PC-3 (cell line): ENCODE measurements at regions not wholly inside any gene's neighbourhood (a gene's known extent, or its start where the extent isn't known, plus 50 kb on each side); places are given as distances from the start of the nearest gene placed in this dataset.

Experiments
- ATAC-seq: fragments of 200-7000 bp; cut with Tn5 transposase; 2 replicates; pipeline ENCODE4 v1.9.1; 2020; ENCODE audit warnings: mild to moderate bottlenecking, moderate library complexity
- BruUV-seq: library from RNA; stranded (reverse); fragments of 400-500 nt; replicated peaks from 2 replicates; lab custom pipeline; 2021; lab: Mats Ljungman, UMichigan
- CTCF ChIA-PET: fragments of 300-600 bp; sonication (Branson Sonifier 250); formaldehyde crosslinking; loops from one replicate; lab custom pipeline; 2022; ENCODE audit warnings: antibody characterized with exemption; lab: Charles Lee
- POLR2A ChIA-PET: fragments of 300-600 bp; sonication (Branson Sonifier 250); formaldehyde crosslinking; loops from one replicate; lab custom pipeline; 2022; ENCODE audit warnings: antibody characterized with exemption; ENCODE audit not compliant: unreplicated experiment; lab: Charles Lee
- DNase-seq: peaks from one replicate; pipeline ENCODE4 v3.0.0-alpha.2; 2015
- H2AFZ ChIP-seq: fragments of 300-600 bp; sonication (generic); 2 replicates; pipeline ENCODE4 v1.6.0; 2016; ENCODE audit warnings: antibody characterized with exemption, low read length
- H3F3A ChIP-seq: fragments of 300-600 bp; sonication (generic); one replicate; pipeline ENCODE4 v1.6.0; 2017; ENCODE audit warnings: antibody characterized with exemption, low read length, control low read depth, mild to moderate bottlenecking; ENCODE audit not compliant: unreplicated experiment
- H3K27ac ChIP-seq: fragments of 300-600 bp; sonication (generic); 2 replicates; pipeline ENCODE4 v1.5.1; 2016; ENCODE audit warnings: mild to moderate bottlenecking, low read length
- H3K27me3 ChIP-seq: fragments of 300-600 bp; sonication (generic); 2 replicates; pipeline ENCODE4 v1.6.1; 2016; ENCODE audit warnings: low read length, mixed read lengths
- H3K36me3 ChIP-seq: fragments of 300-600 bp; sonication (generic); 2 replicates; pipeline ENCODE4 v1.6.1; 2016; ENCODE audit warnings: low read depth, mixed run types, low read length, mixed read lengths
- H3K4me1 ChIP-seq: fragments of 300-600 bp; sonication (generic); 2 replicates; pipeline ENCODE4 v1.5.1; 2016; ENCODE audit warnings: low read length; ENCODE audit not compliant: insufficient read depth
- H3K4me2 ChIP-seq: fragments of 300-600 bp; sonication (generic); 2 replicates; pipeline ENCODE4 v1.6.0; 2016; ENCODE audit warnings: low read length
- H3K4me3 ChIP-seq: fragments of 300-600 bp; sonication (generic); 2 replicates; pipeline ENCODE4 v1.5.1; 2016; ENCODE audit warnings: mild to moderate bottlenecking, low read length, mixed read lengths
- H3K79me2 ChIP-seq: fragments of 300-600 bp; sonication (generic); 2 replicates; pipeline ENCODE4 v1.6.1; 2017; ENCODE audit warnings: low read length, mixed read lengths
- H3K9ac ChIP-seq: fragments of 300-600 bp; sonication (generic); 2 replicates; pipeline ENCODE4 v1.6.0; 2016; ENCODE audit warnings: mild to moderate bottlenecking, low read length
- H3K9me2 ChIP-seq: fragments of 300-600 bp; sonication (generic); replicated peaks from 2 replicates; pipeline ENCODE4 v1.6.1; 2016; ENCODE audit warnings: mixed run types, low read length, mixed read lengths
- H3K9me3 ChIP-seq: fragments of 300-600 bp; sonication (generic); 2 replicates; pipeline ENCODE4 v1.6.1; 2016; ENCODE audit warnings: low read length, mixed read lengths
- H4K20me1 ChIP-seq: fragments of 300-600 bp; sonication (generic); 2 replicates; pipeline ENCODE4 v1.6.1; 2016; ENCODE audit warnings: low read length, mixed read lengths
- EZH2 ChIP-seq: fragments of 300-600 bp; sonication (generic); IDR thresholded peaks from one replicate; pipeline ENCODE4 v1.6.1; 2017; ENCODE audit warnings: antibody characterized with exemption, mild to moderate bottlenecking, low read length; ENCODE audit not compliant: unreplicated experiment
- EZH2phosphoT487 ChIP-seq: fragments of 300-600 bp; sonication (generic); IDR thresholded peaks from 2 replicates; pipeline ENCODE4 v1.6.1; 2018; ENCODE audit warnings: mild to moderate bottlenecking, antibody characterized with exemption, low read length, borderline replicate concordance
- intact Hi-C: fragments of 100-400 bp; cut with micrococcal nuclease; formaldehyde crosslinking; loops from 2 replicates; pipeline ENCODE4 v1.9.0; 2023
- TF ChIP-seq, protein P1 (sequence below): fragments of 300-600 bp; sonication (generic); conservative IDR thresholded peaks from 2 replicates; pipeline ENCODE4 v1.5.1; 2017; ENCODE audit warnings: antibody characterized with exemption, low read depth, mild to moderate bottlenecking, low read length

DNA sequence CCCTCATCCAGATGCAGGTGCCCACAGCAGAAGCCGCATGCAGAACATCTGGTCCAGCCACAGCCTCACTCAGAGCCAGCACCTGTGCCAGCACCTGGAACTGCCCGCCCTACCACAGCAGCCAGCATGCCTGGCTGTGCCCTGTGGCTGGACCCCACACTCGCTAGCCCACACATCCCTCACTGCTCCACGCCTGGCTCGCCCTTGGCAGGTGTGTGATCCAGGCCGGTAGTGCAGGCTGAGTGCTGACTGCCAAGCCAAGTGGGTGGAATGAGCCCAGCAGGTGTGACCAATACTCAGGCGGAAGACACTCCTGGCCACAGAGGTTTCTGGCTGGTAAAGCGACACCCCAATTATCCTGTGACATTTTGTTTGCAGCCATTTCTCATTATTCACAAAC, 162.4 kb upstream of the ROBO1 start:
- BruUV-seq, result no TSS peak
- intact Hi-C loops, result no loop called here

DNA sequence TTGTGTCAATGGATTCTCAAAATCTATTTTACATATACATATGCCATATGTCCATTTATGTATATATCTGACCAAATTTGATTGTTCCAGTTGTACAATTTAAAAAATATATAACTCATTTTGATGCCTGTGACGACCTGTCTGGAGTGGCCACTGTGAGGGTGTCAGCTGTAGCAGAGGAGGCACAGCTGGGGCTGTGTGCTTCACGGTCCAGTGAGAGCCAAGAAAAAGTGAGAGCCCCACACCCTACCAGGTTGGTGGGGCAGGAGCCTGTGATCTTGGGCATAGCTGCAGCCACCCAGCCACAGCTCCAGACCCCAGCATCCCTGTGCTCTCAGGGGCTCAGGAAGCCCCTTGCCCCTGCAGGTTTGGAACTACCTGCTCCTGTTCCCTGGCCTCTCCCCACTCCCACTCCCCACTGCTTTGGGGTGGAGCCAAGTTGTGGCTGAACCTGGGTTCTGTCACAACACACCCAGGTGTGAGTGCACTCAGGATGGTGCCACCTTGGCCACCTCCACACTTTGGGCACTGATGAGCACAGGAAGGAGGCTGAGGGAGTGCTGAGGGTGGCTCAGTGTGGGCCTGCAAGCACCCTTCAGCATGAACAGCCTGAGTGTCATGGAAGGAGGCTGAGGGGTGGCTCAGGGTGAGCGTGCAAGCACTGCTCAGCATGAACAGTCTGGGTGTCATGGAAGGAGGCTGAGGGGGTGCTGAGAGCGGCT, 161.1 kb upstream of the ROBO1 start:
- DNase-seq (no peak), ATAC-seq (no peak)
- BruUV-seq, result no TSS peak
- Histone ChIP-seq H3K9ac (no peak overlapping the region), H2AFZ (no peak overlapping the region), H3K79me2 (no peaks in the 10 kb centered on the region), H3F3A (no peaks in the 10 kb centered on the region), H3K4me1 (no peaks in the 10 kb centered on the region), H3K9me2 (no peaks in the 10 kb centered on the region), H3K27me3 (no peaks in the 10 kb centered on the region), H3K4me3 (no peak overlapping the region), H3K27ac (no peak overlapping the region), H3K4me2 (no peak overlapping the region), H4K20me1 (no peaks in the 10 kb centered on the region), H3K9me3 (no peaks in the 10 kb centered on the region), H3K36me3 (no peaks in the 10 kb centered on the region)
- intact Hi-C loops, result no loop called here
- TF ChIP-seq EZH2phosphoT487 (no peak), EZH2 (no peak)
- TF ChIP-seq, protein P1, sequence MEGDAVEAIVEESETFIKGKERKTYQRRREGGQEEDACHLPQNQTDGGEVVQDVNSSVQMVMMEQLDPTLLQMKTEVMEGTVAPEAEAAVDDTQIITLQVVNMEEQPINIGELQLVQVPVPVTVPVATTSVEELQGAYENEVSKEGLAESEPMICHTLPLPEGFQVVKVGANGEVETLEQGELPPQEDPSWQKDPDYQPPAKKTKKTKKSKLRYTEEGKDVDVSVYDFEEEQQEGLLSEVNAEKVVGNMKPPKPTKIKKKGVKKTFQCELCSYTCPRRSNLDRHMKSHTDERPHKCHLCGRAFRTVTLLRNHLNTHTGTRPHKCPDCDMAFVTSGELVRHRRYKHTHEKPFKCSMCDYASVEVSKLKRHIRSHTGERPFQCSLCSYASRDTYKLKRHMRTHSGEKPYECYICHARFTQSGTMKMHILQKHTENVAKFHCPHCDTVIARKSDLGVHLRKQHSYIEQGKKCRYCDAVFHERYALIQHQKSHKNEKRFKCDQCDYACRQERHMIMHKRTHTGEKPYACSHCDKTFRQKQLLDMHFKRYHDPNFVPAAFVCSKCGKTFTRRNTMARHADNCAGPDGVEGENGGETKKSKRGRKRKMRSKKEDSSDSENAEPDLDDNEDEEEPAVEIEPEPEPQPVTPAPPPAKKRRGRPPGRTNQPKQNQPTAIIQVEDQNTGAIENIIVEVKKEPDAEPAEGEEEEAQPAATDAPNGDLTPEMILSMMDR, result no peak
- ChIA-PET CTCF (no interaction called here), POLR2A (no interaction called here)

More for the DNA sequence above, 162.4 kb upstream of the ROBO1 start:
- no peaks in the 10 kb centered on the region for H3K4me1 ChIP-seq
- H3K79me2 ChIP-seq, result no peaks in the 10 kb centered on the region
- no peak overlapping the region for H3K4me3 ChIP-seq
- H4K20me1 ChIP-seq, result no peaks in the 10 kb centered on the region
- no peaks in the 10 kb centered on the region for H3K9me3 ChIP-seq
- no peak for TF ChIP-seq EZH2
- TF ChIP-seq, protein P1, result no peak
- TF ChIP-seq EZH2phosphoT487, result no peak
- no peak overlapping the region for H3K27ac ChIP-seq
- ATAC-seq (no peak), DNase-seq (no peak)
- H3K4me2 ChIP-seq, result no peak overlapping the region
- no peaks in the 10 kb centered on the region for H3K27me3 ChIP-seq
- H3F3A ChIP-seq, result no peaks in the 10 kb centered on the region
- no peak overlapping the region for H3K9ac ChIP-seq
- ChIA-PET POLR2A (no interaction called here), CTCF (no interaction called here)
- no peak overlapping the region for H2AFZ ChIP-seq
- H3K36me3 ChIP-seq, result no peaks in the 10 kb centered on the region
- no peaks in the 10 kb centered on the region for H3K9me2 ChIP-seq

DNA sequence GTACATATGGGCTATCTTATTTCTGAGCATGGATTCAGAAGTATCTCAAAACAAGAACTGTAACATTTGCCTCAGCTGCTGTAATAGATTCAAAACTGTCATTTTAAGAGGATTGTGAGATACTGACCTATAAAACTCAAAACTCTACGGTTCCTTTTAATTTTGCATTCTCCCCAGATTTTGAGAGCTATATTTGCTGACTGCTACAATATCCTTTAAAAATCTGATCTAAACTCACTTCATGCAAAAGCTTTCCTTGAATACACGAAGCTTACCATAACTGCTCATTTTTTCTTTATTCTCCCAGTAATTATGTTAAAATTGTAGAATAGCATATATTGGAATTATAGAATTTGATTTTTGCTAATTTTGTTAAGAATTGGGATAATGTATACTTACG, 158.7 kb upstream of the ROBO1 start:
- no peak overlapping the region for H2AFZ ChIP-seq
- H3K4me3 ChIP-seq, result no peak overlapping the region
- no peaks in the 10 kb centered on the region for H3K79me2 ChIP-seq
- H3K27me3 ChIP-seq, result no peaks in the 10 kb centered on the region
- no peak overlapping the region for H3K9ac ChIP-seq
- ChIA-PET CTCF (no interaction called here), POLR2A (no interaction called here)
- no peaks in the 10 kb centered on the region for H3K4me1 ChIP-seq
- no peak overlapping the region for H3K27ac ChIP-seq
- TF ChIP-seq, protein P1, result no peak
- TF ChIP-seq EZH2phosphoT487 (no peak), EZH2 (no peak)
- no peaks in the 10 kb centered on the region for H3K9me2 ChIP-seq
- H3K36me3 ChIP-seq, result no peaks in the 10 kb centered on the region
- no peaks in the 10 kb centered on the region for H3F3A ChIP-seq
- no peak overlapping the region for H3K4me2 ChIP-seq
- ATAC-seq (no peak), DNase-seq (no peak)
- no peaks in the 10 kb centered on the region for H3K9me3 ChIP-seq
- BruUV-seq, result no TSS peak
- H4K20me1 ChIP-seq, result no peaks in the 10 kb centered on the region
- intact Hi-C loops, result no loop called here
